Activated B cell treated with CpG ODN at 0.5 μM for 24 hours (primary cell): ENCODE measurements at regions not wholly inside any gene's neighbourhood (a gene's known extent, or its start where the extent isn't known, plus 50 kb on each side); places are given as distances from the start of the nearest gene placed in this dataset.

Experiments used
- ATAC-seq: fragments of 200-7000 bp; cut with Tn5 transposase; one replicate; pipeline ENCODE4 v1.10.0; 2021; ENCODE audit warnings: low read depth, mild to moderate bottlenecking, moderate library complexity
- CTCF ChIA-PET: fragments of 350-600 bp; sonication (Branson Sonifier 250); formaldehyde crosslinking; loops from one replicate; lab custom pipeline; 2021; ENCODE audit warnings: antibody characterized with exemption; lab: Charles Lee
- POLR2A ChIA-PET: fragments of 350-600 bp; sonication (Branson Sonifier 250); formaldehyde crosslinking; loops from one replicate; lab custom pipeline; 2021; ENCODE audit warnings: antibody characterized with exemption; lab: Charles Lee
- DNase-seq: peaks from one replicate; pipeline ENCODE4 v3.0.0; 2022
- H3K27ac Mint-ChIP-seq: one replicate; pipeline ENCODE4 v1.8.0; 2020; ENCODE audit warnings: mixed read lengths
- H3K27me3 Mint-ChIP-seq: one replicate; pipeline ENCODE4 v1.8.0; 2021; ENCODE audit warnings: mixed read lengths
- H3K36me3 Mint-ChIP-seq: one replicate; pipeline ENCODE4 v1.8.0; 2021; ENCODE audit warnings: low read depth, mixed read lengths
- H3K4me1 Mint-ChIP-seq: one replicate; pipeline ENCODE4 v1.8.0; 2021; ENCODE audit warnings: mixed read lengths
- H3K4me3 Mint-ChIP-seq: one replicate; pipeline ENCODE4 v1.8.0; 2020; ENCODE audit warnings: mild to moderate bottlenecking, mixed read lengths
- H3K9me3 Mint-ChIP-seq: one replicate; pipeline ENCODE4 v1.8.0; 2020; ENCODE audit warnings: mixed read lengths
- intact Hi-C: fragments of 100-400 bp; cut with micrococcal nuclease; formaldehyde crosslinking; loops from one replicate; pipeline ENCODE4 v1.15.1; 2024
- TF ChIP-seq, protein P1 (sequence below): fragments of 200-600 bp; IDR thresholded peaks from one replicate; pipeline ENCODE4 v1.8.0; 2022; ENCODE audit warnings: antibody characterized with exemption, mild to moderate bottlenecking

GRCh38 chr21:19245188-19245580 is 841.6 kb upstream of the TMPRSS15 start:
- H3K9me3 Mint-ChIP-seq: peaks cover 4% of the 10 kb centered on the region
- TF ChIP-seq, protein P1, sequence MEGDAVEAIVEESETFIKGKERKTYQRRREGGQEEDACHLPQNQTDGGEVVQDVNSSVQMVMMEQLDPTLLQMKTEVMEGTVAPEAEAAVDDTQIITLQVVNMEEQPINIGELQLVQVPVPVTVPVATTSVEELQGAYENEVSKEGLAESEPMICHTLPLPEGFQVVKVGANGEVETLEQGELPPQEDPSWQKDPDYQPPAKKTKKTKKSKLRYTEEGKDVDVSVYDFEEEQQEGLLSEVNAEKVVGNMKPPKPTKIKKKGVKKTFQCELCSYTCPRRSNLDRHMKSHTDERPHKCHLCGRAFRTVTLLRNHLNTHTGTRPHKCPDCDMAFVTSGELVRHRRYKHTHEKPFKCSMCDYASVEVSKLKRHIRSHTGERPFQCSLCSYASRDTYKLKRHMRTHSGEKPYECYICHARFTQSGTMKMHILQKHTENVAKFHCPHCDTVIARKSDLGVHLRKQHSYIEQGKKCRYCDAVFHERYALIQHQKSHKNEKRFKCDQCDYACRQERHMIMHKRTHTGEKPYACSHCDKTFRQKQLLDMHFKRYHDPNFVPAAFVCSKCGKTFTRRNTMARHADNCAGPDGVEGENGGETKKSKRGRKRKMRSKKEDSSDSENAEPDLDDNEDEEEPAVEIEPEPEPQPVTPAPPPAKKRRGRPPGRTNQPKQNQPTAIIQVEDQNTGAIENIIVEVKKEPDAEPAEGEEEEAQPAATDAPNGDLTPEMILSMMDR: no peak
- no peaks in the 10 kb centered on the region for H3K4me1 Mint-ChIP-seq
- CTCF ChIA-PET: no interaction called here
- intact Hi-C loops: no loop called here
- no peaks in the 10 kb centered on the region for H3K36me3 Mint-ChIP-seq
- DNase-seq (no peak), ATAC-seq (no peak)
- H3K27ac Mint-ChIP-seq: no peak overlapping the region
- POLR2A ChIA-PET: no interaction called here
- no peaks in the 10 kb centered on the region for H3K27me3 Mint-ChIP-seq
- H3K4me3 Mint-ChIP-seq: no peak overlapping the region

- no peaks in the 10 kb centered on the region for H3K36me3 Mint-ChIP-seq
- ATAC-seq (no peak), DNase-seq (no peak)
- ChIA-PET POLR2A (no interaction called here), CTCF (no interaction called here)
- H3K27me3 Mint-ChIP-seq: no peaks in the 10 kb centered on the region
- no peak overlapping the region for H3K4me3 Mint-ChIP-seq
- peaks cover 5% of the 10 kb centered on the region for H3K9me3 Mint-ChIP-seq
- no peaks in the 10 kb centered on the region for H3K4me1 Mint-ChIP-seq
- TF ChIP-seq, protein P1: no peak
- intact Hi-C loops: no loop called here
- no peak overlapping the region for H3K27ac Mint-ChIP-seq
Observed at GRCh38 chr21:19246018-19246417, 842.4 kb upstream of the TMPRSS15 start.

DNA sequence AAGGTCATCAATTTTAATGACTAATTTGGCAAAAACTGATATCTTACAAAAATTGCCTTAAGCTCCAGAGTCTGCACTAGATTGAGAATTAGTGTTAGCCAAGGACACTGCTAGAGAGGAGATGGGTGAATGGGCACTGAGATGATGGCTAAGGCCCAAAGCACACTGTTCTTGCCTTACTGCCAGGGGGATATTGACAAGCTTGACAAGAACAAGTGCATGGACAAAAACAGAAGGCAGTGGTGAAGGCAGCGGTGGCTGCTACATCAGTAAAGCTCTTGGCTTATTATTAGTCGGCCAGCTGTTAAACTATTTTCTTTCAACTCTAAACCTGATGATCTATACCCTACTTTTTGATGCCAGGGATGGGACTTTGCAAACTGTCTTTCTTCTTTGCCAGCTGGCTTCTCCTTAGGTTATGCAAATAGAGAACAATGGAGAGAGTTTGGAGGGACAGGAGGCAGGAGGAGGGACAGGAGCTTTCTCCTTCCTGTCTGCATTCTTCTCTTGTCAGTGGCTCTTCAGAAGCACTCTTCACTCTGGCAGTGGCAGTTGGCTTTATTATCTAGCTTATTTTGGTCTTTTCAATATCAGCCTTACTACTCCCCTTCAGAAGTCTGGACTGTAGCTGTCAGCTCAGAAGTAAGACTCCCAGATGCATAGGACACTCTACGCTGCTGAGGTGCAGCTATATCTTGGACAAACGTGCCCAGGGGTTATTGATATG is 853.5 kb upstream of the TMPRSS15 start:
- H3K4me1 Mint-ChIP-seq: no peaks in the 10 kb centered on the region
- intact Hi-C loops: no loop called here
- H3K4me3 Mint-ChIP-seq: no peak overlapping the region
- H3K36me3 Mint-ChIP-seq: no peaks in the 10 kb centered on the region
- POLR2A ChIA-PET: no interaction called here
- no peaks in the 10 kb centered on the region for H3K27me3 Mint-ChIP-seq
- no peak overlapping the region for H3K27ac Mint-ChIP-seq
- CTCF ChIA-PET: no interaction called here
- TF ChIP-seq, protein P1: no peak
- DNase-seq (no peak), ATAC-seq (no peak)
- H3K9me3 Mint-ChIP-seq: peaks cover 2% of the 10 kb centered on the region

GRCh38 chr21:19261731-19262376 is 858.3 kb upstream of the TMPRSS15 start:
- no peaks in the 10 kb centered on the region for H3K36me3 Mint-ChIP-seq
- H3K9me3 Mint-ChIP-seq: no peaks in the 10 kb centered on the region
- ChIA-PET POLR2A (no interaction called here), CTCF (no interaction called here)
- ATAC-seq: no peak
- intact Hi-C loops: no loop called here
- TF ChIP-seq, protein P1: no peak
- no peak overlapping the region for H3K4me3 Mint-ChIP-seq
- no peak for DNase-seq
- H3K4me1 Mint-ChIP-seq: no peaks in the 10 kb centered on the region
- H3K27me3 Mint-ChIP-seq: no peaks in the 10 kb centered on the region
- no peak overlapping the region for H3K27ac Mint-ChIP-seq

DNA sequence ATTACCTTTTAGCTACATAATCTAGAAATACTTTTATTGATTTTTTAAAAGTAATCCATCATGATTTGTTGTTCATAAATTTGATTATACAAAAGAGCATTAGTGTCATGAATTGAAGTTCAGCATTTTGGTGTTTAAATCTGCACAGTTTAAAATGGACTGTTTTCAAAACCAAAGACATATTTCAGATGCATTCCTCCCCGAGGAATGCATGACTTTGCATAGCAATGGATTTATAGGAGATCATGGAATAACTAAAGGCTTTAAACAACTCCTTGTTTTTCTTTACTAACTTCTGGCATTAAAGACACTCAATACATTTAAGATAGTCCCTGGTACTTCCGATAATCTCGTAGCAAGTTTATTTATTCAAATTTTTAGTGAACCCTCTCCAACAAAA is 863.1 kb upstream of the TMPRSS15 start:
- no peaks in the 10 kb centered on the region for H3K4me1 Mint-ChIP-seq
- intact Hi-C loops: no loop called here
- H3K36me3 Mint-ChIP-seq: no peaks in the 10 kb centered on the region
- TF ChIP-seq, protein P1: no peak
- no peak for DNase-seq
- H3K27ac Mint-ChIP-seq: no peak overlapping the region
- ChIA-PET POLR2A (no interaction called here), CTCF (no interaction called here)
- no peak for ATAC-seq
- no peak overlapping the region for H3K4me3 Mint-ChIP-seq
- H3K9me3 Mint-ChIP-seq: peaks cover 5% of the 10 kb centered on the region
- no peaks in the 10 kb centered on the region for H3K27me3 Mint-ChIP-seq
